CD4-positive, CD25-positive, alpha-beta regulatory T cell (primary cell): ENCODE measurements at regions not wholly inside any gene's neighbourhood (a gene's known extent, or its start where the extent isn't known, plus 50 kb on each side); places are given as distances from the start of the nearest gene placed in this dataset.
A peak's percentile ranks its signal among the peaks of the same experiment; 100 is the strongest.

ENCODE experiments used
- ATAC-seq, 2 donors: fragments of 150-1000 bp; cut with Tn5 transposase; one replicate each; pipeline ENCODE4 v1.10.0; 2021; ENCODE audit warnings: low read depth in 2 of 2, moderate number of reproducible peaks in 2 of 2, moderate library complexity in 1 of 2
- DNase-seq, 3 donors: peaks; one replicate each; pipeline versions ENCODE4 v3.0.0 to v3.0.0-alpha.2; 2012 to 2022; ENCODE audit warnings: mixed read lengths in 1 of 3
- H3K27ac ChIP-seq: one replicate; pipeline ENCODE4 v1.7.0; 2013; ENCODE audit warnings: mild to moderate bottlenecking, low read length; ENCODE audit not compliant: insufficient read depth, poor library complexity, severe bottlenecking
- H3K27me3 ChIP-seq: one replicate; pipeline ENCODE4 v1.7.0; 2013; ENCODE audit warnings: low read length; ENCODE audit not compliant: control insufficient read depth, insufficient read depth
- H3K36me3 ChIP-seq: one replicate; pipeline ENCODE4 v1.7.0; 2013; ENCODE audit warnings: mild to moderate bottlenecking, low read length, moderate library complexity; ENCODE audit not compliant: control insufficient read depth, insufficient read depth
- H3K4me1 ChIP-seq: 2 replicates; pipeline ENCODE4 v1.7.0; 2013; ENCODE audit warnings: mild to moderate bottlenecking, low read length; ENCODE audit not compliant: insufficient read depth, control insufficient read depth, poor library complexity, severe bottlenecking
- H3K4me3 ChIP-seq: one replicate; pipeline ENCODE4 v1.7.0; 2013; ENCODE audit warnings: low read depth, mild to moderate bottlenecking, low read length, moderate library complexity
- H3K9me3 ChIP-seq, 2 experiments: 1 replicate in 1 of 2; 2 replicates in 1 of 2; pipeline ENCODE4 v1.7.0; 2013; ENCODE audit warnings: low read length in 2 of 2, mild to moderate bottlenecking in 1 of 2, moderate library complexity in 1 of 2; ENCODE audit not compliant: control insufficient read depth in 2 of 2
- H3K27ac Mint-ChIP-seq, 3 donors: one replicate each; pipeline ENCODE4 v1.8.0; 2020 to 2022; ENCODE audit warnings: mild to moderate bottlenecking in 3 of 3, mixed read lengths in 3 of 3, moderate library complexity in 2 of 3
- H3K27me3 Mint-ChIP-seq: one replicate; pipeline ENCODE4 v1.8.0; 2022; ENCODE audit warnings: mild to moderate bottlenecking, mixed read lengths
- H3K36me3 Mint-ChIP-seq: one replicate; pipeline ENCODE4 v1.8.0; 2020; ENCODE audit warnings: mixed read lengths
- H3K4me1 Mint-ChIP-seq, 4 donors: one replicate each; pipeline ENCODE4 v1.8.0; 2020 to 2022; ENCODE audit warnings: mixed read lengths in 4 of 4, mild to moderate bottlenecking in 1 of 4
- H3K4me3 Mint-ChIP-seq, 4 donors: one replicate each; pipeline ENCODE4 v1.8.0; 2020 to 2022; ENCODE audit warnings: mild to moderate bottlenecking in 4 of 4, mixed read lengths in 4 of 4, moderate library complexity in 3 of 4
- H3K9me3 Mint-ChIP-seq, 7 donors: one replicate each; pipeline ENCODE4 v1.8.0; 2020 to 2022; ENCODE audit warnings: mixed read lengths in 7 of 7, mild to moderate bottlenecking in 3 of 7, moderate library complexity in 2 of 7

GRCh38 chr2:16033032-16033293 lies 92.6 kb downstream of the MYCN start:
- H3K9me3 ChIP-seq: no peaks in the 10 kb centered on the region
- no peaks in the 10 kb centered on the region for H3K36me3 ChIP-seq
- ATAC-seq (no peak), DNase-seq (no peak)
- no peak overlapping the region for H3K27ac ChIP-seq
- no peak overlapping the region for H3K4me3 Mint-ChIP-seq
- no peaks in the 10 kb centered on the region for H3K4me1 ChIP-seq
- no peaks in the 10 kb centered on the region for H3K36me3 Mint-ChIP-seq
- no peaks in the 10 kb centered on the region for H3K27me3 Mint-ChIP-seq
- peaks cover 0 to 6% (median 0%) of the 10 kb centered on the region in 4 donors for H3K4me1 Mint-ChIP-seq
- H3K27me3 ChIP-seq: no peaks in the 10 kb centered on the region
- H3K27ac Mint-ChIP-seq: no peak overlapping the region
- no peaks in the 10 kb centered on the region for H3K9me3 Mint-ChIP-seq
- H3K4me3 ChIP-seq: no peak overlapping the region

GRCh38 chr2:16032282-16033031 lies 92.1 kb downstream of the MYCN start:
- Histone ChIP-seq H3K27me3 (no peaks in the 10 kb centered on the region), H3K4me1 (no peaks in the 10 kb centered on the region)
- ATAC-seq: no peak

GRCh38 chr2:16031848-16032159 lies 91.5 kb downstream of the MYCN start:
- Histone ChIP-seq H3K4me1 (no peaks in the 10 kb centered on the region), H3K4me3 (no peak overlapping the region), H3K27ac (no peak overlapping the region), H3K27me3 (no peaks in the 10 kb centered on the region), H3K9me3 (no peaks in the 10 kb centered on the region), H3K36me3 (no peaks in the 10 kb centered on the region)
- Mint-ChIP-seq H3K4me1 (peaks cover 0 to 6% (median 0%) of the 10 kb centered on the region in 4 donors), H3K4me3 (no peak overlapping the region), H3K27ac (no peak overlapping the region), H3K27me3 (no peaks in the 10 kb centered on the region), H3K9me3 (no peaks in the 10 kb centered on the region), H3K36me3 (no peaks in the 10 kb centered on the region)
- ATAC-seq (no peak), DNase-seq (no peak)

More at GRCh38 chr2:16032282-16033031, 92.1 kb downstream of the MYCN start:
- Histone ChIP-seq H3K36me3 (no peaks in the 10 kb centered on the region), H3K27ac (no peak overlapping the region), H3K4me3 (no peak overlapping the region), H3K9me3 (no peaks in the 10 kb centered on the region)
- no peaks in the 10 kb centered on the region for H3K27me3 Mint-ChIP-seq
- no peaks in the 10 kb centered on the region for H3K9me3 Mint-ChIP-seq
- no peaks in the 10 kb centered on the region for H3K36me3 Mint-ChIP-seq
- H3K27ac Mint-ChIP-seq: no peak overlapping the region
- no peak for DNase-seq
- peaks cover 0 to 6% (median 0%) of the 10 kb centered on the region in 4 donors for H3K4me1 Mint-ChIP-seq
- no peak overlapping the region for H3K4me3 Mint-ChIP-seq

- no peak for ATAC-seq
- Histone ChIP-seq H3K9me3 (no peaks in the 10 kb centered on the region), H3K4me1 (no peaks in the 10 kb centered on the region), H3K27me3 (no peaks in the 10 kb centered on the region), H3K36me3 (no peaks in the 10 kb centered on the region), H3K4me3 (no peak overlapping the region), H3K27ac (no peak overlapping the region)
- H3K27ac Mint-ChIP-seq: no peak overlapping the region
- no peaks in the 10 kb centered on the region for H3K9me3 Mint-ChIP-seq
- H3K27me3 Mint-ChIP-seq: no peaks in the 10 kb centered on the region
- no peaks in the 10 kb centered on the region for H3K36me3 Mint-ChIP-seq
- H3K4me3 Mint-ChIP-seq: no peak overlapping the region
- H3K4me1 Mint-ChIP-seq: peaks cover 0 to 6% (median 0%) of the 10 kb centered on the region in 4 donors
- no peak for DNase-seq
Measured at GRCh38 chr2:16031058-16031847, 90.9 kb downstream of the MYCN start.

GRCh38 chr2:16030206-16031057 lies 90.1 kb downstream of the MYCN start:
- H3K4me1 ChIP-seq: no peaks in the 10 kb centered on the region
- Mint-ChIP-seq H3K36me3 (no peaks in the 10 kb centered on the region), H3K4me1 (peaks cover 0 to 6% (median 0%) of the 10 kb centered on the region in 4 donors), H3K27me3 (no peaks in the 10 kb centered on the region), H3K4me3 (no peak overlapping the region), H3K27ac (no peak overlapping the region), H3K9me3 (no peaks in the 10 kb centered on the region)
- no peaks in the 10 kb centered on the region for H3K27me3 ChIP-seq
- no peaks in the 10 kb centered on the region for H3K9me3 ChIP-seq
- no peak overlapping the region for H3K4me3 ChIP-seq
- no peak for ATAC-seq
- H3K36me3 ChIP-seq: no peaks in the 10 kb centered on the region
- H3K27ac ChIP-seq: no peak overlapping the region
- DNase-seq: no peak

GRCh38 chr2:16028644-16029043 lies 88.3 kb downstream of the MYCN start:
- Mint-ChIP-seq H3K36me3 (no peaks in the 10 kb centered on the region), H3K27ac (peak overlapping the region in 1 of 3 donors; percentile 75), H3K4me3 (no peak overlapping the region), H3K9me3 (no peaks in the 10 kb centered on the region), H3K4me1 (peaks cover 0 to 2% (median 0%) of the 10 kb centered on the region in 4 donors), H3K27me3 (no peaks in the 10 kb centered on the region)
- no peaks in the 10 kb centered on the region for H3K4me1 ChIP-seq
- no peaks in the 10 kb centered on the region for H3K9me3 ChIP-seq
- H3K27ac ChIP-seq: no peak overlapping the region
- H3K36me3 ChIP-seq: no peaks in the 10 kb centered on the region
- ATAC-seq (no peak), DNase-seq (no peak)
- H3K27me3 ChIP-seq: no peaks in the 10 kb centered on the region
- H3K4me3 ChIP-seq: no peak overlapping the region

GRCh38 chr2:16026816-16027501 lies 86.6 kb downstream of the MYCN start:
- Histone ChIP-seq H3K27me3 (no peaks in the 10 kb centered on the region), H3K36me3 (no peaks in the 10 kb centered on the region), H3K27ac (no peak overlapping the region), H3K9me3 (no peaks in the 10 kb centered on the region), H3K4me3 (no peak overlapping the region), H3K4me1 (no peaks in the 10 kb centered on the region)
- no peak for ATAC-seq
- Mint-ChIP-seq H3K27ac (peak overlapping the region in 1 of 3 donors; percentile 4), H3K4me3 (no peak overlapping the region), H3K36me3 (no peaks in the 10 kb centered on the region), H3K4me1 (peaks cover 0 to 2% (median 0%) of the 10 kb centered on the region in 4 donors), H3K27me3 (no peaks in the 10 kb centered on the region), H3K9me3 (no peaks in the 10 kb centered on the region)
- no peak for DNase-seq
